ENCODE measurements at regions not wholly inside any gene's neighbourhood (a gene's known extent, or its start where the extent isn't known, plus 50 kb on each side); places are given as distances from the start of the nearest gene placed in this dataset.

- Histone ChIP-seq H2AFZ (ENCODE audit: low read length) (no peak overlapping the region), H3K36me3 (ENCODE audit: insufficient read depth, low read length) (no peaks in the 10 kb centered on the region), H3K27ac (ENCODE audit: low read length) (no peak overlapping the region), H4K20me1 (ENCODE audit: insufficient read depth, low read depth, low read length) (no peaks in the 10 kb centered on the region), H3K4me1 (ENCODE audit: low read length) (no peaks in the 10 kb centered on the region), H3K27me3 (ENCODE audit: low read length) (peaks cover 4% of the 10 kb centered on the region; the same call in 1 of the 2 replicates), H3K79me2 (ENCODE audit: low read length) (no peaks in the 10 kb centered on the region), H3K4me2 (ENCODE audit: low read depth, low read length, poor library complexity, severe bottlenecking) (no peak overlapping the region), H3K9ac (ENCODE audit: low read length) (no peak overlapping the region), H3K9me3 (ENCODE audit: low read length) (no peaks in the 10 kb centered on the region), H3K4me3 (ENCODE audit: low read length) (no peak overlapping the region), H3K9me2 (replicated peaks; ENCODE audit: insufficient read depth, low read length) (no peaks in the 10 kb centered on the region)
- no peak for DNase-seq
These were observed 135.9 kb downstream of the FAM76B start for GRCh38 chr11:95653680-95654079.

- H3K9me2 ChIP-seq (replicated peaks; ENCODE audit: insufficient read depth, low read length), result no peaks in the 10 kb centered on the region
- H3K27me3 ChIP-seq (ENCODE audit: low read length), result peaks cover 4% of the 10 kb centered on the region; the same call in 1 of the 2 replicates
- no peak overlapping the region for H3K9ac ChIP-seq (ENCODE audit: low read length)
- no peaks in the 10 kb centered on the region for H3K4me1 ChIP-seq (ENCODE audit: low read length)
- no peak overlapping the region for H3K27ac ChIP-seq (ENCODE audit: low read length)
- H3K9me3 ChIP-seq (ENCODE audit: low read length), result no peaks in the 10 kb centered on the region
- H3K79me2 ChIP-seq (ENCODE audit: low read length), result no peaks in the 10 kb centered on the region
- H2AFZ ChIP-seq (ENCODE audit: low read length), result no peak overlapping the region
- no peaks in the 10 kb centered on the region for H4K20me1 ChIP-seq (ENCODE audit: insufficient read depth, low read depth, low read length)
- no peak for DNase-seq
- no peaks in the 10 kb centered on the region for H3K36me3 ChIP-seq (ENCODE audit: insufficient read depth, low read length)
- no peak overlapping the region for H3K4me3 ChIP-seq (ENCODE audit: low read length)
- H3K4me2 ChIP-seq (ENCODE audit: low read depth, low read length, poor library complexity, severe bottlenecking), result no peak overlapping the region
These were observed 136.5 kb downstream of the FAM76B start for GRCh38 chr11:95653099-95653498.

GRCh38 chr11:95652002-95652472 lies 137.5 kb downstream of the FAM76B start:
- Histone ChIP-seq H3K9me3 (ENCODE audit: low read length) (no peaks in the 10 kb centered on the region), H3K79me2 (ENCODE audit: low read length) (no peaks in the 10 kb centered on the region), H3K27ac (ENCODE audit: low read length) (no peak overlapping the region), H3K36me3 (ENCODE audit: insufficient read depth, low read length) (no peaks in the 10 kb centered on the region), H3K9me2 (replicated peaks; ENCODE audit: insufficient read depth, low read length) (no peaks in the 10 kb centered on the region), H3K4me3 (ENCODE audit: low read length) (no peak overlapping the region), H2AFZ (ENCODE audit: low read length) (no peak overlapping the region), H3K27me3 (ENCODE audit: low read length) (peaks cover 2% of the 10 kb centered on the region; the same call in 1 of the 2 replicates), H3K9ac (ENCODE audit: low read length) (no peak overlapping the region), H3K4me1 (ENCODE audit: low read length) (no peaks in the 10 kb centered on the region), H3K4me2 (ENCODE audit: low read depth, low read length, poor library complexity, severe bottlenecking) (no peak overlapping the region), H4K20me1 (ENCODE audit: insufficient read depth, low read depth, low read length) (no peaks in the 10 kb centered on the region)
- DNase-seq, result no peak

GRCh38 chr11:95650276-95650675 lies 139.3 kb downstream of the FAM76B start:
- H2AFZ ChIP-seq (ENCODE audit: low read length), result no peak overlapping the region
- no peak for DNase-seq
- H3K4me3 ChIP-seq (ENCODE audit: low read length), result no peak overlapping the region
- H3K9me2 ChIP-seq (replicated peaks; ENCODE audit: insufficient read depth, low read length), result no peaks in the 10 kb centered on the region
- no peaks in the 10 kb centered on the region for H3K27me3 ChIP-seq (ENCODE audit: low read length)
- no peak overlapping the region for H3K27ac ChIP-seq (ENCODE audit: low read length)
- no peak overlapping the region for H3K4me2 ChIP-seq (ENCODE audit: low read depth, low read length, poor library complexity, severe bottlenecking)
- no peaks in the 10 kb centered on the region for H4K20me1 ChIP-seq (ENCODE audit: insufficient read depth, low read depth, low read length)
- H3K79me2 ChIP-seq (ENCODE audit: low read length), result no peaks in the 10 kb centered on the region
- no peaks in the 10 kb centered on the region for H3K4me1 ChIP-seq (ENCODE audit: low read length)
- no peaks in the 10 kb centered on the region for H3K9me3 ChIP-seq (ENCODE audit: low read length)
- H3K9ac ChIP-seq (ENCODE audit: low read length), result no peak overlapping the region
- no peaks in the 10 kb centered on the region for H3K36me3 ChIP-seq (ENCODE audit: insufficient read depth, low read length)

GRCh38 chr11:95647871-95648270 lies 141.7 kb downstream of the FAM76B start:
- H4K20me1 ChIP-seq (ENCODE audit: insufficient read depth, low read depth, low read length), result no peaks in the 10 kb centered on the region
- no peaks in the 10 kb centered on the region for H3K9me2 ChIP-seq (replicated peaks; ENCODE audit: insufficient read depth, low read length)
- H3K4me3 ChIP-seq (ENCODE audit: low read length), result no peak overlapping the region
- no peaks in the 10 kb centered on the region for H3K4me1 ChIP-seq (ENCODE audit: low read length)
- no peak overlapping the region for H3K9ac ChIP-seq (ENCODE audit: low read length)
- no peak overlapping the region for H2AFZ ChIP-seq (ENCODE audit: low read length)
- H3K36me3 ChIP-seq (ENCODE audit: insufficient read depth, low read length), result no peaks in the 10 kb centered on the region
- no peaks in the 10 kb centered on the region for H3K9me3 ChIP-seq (ENCODE audit: low read length)
- no peak overlapping the region for H3K27ac ChIP-seq (ENCODE audit: low read length)
- no peaks in the 10 kb centered on the region for H3K79me2 ChIP-seq (ENCODE audit: low read length)
- DNase-seq, result no peak
- no peaks in the 10 kb centered on the region for H3K27me3 ChIP-seq (ENCODE audit: low read length)
- H3K4me2 ChIP-seq (ENCODE audit: low read depth, low read length, poor library complexity, severe bottlenecking), result no peak overlapping the region

- H3K27ac ChIP-seq (ENCODE audit: low read length), result no peak overlapping the region
- H3K27me3 ChIP-seq (ENCODE audit: low read length), result no peaks in the 10 kb centered on the region
- no peak overlapping the region for H2AFZ ChIP-seq (ENCODE audit: low read length)
- H4K20me1 ChIP-seq (ENCODE audit: insufficient read depth, low read depth, low read length), result no peaks in the 10 kb centered on the region
- no peak overlapping the region for H3K4me3 ChIP-seq (ENCODE audit: low read length)
- DNase-seq, result no peak
- no peaks in the 10 kb centered on the region for H3K9me3 ChIP-seq (ENCODE audit: low read length)
- H3K9me2 ChIP-seq (replicated peaks; ENCODE audit: insufficient read depth, low read length), result no peaks in the 10 kb centered on the region
- no peaks in the 10 kb centered on the region for H3K79me2 ChIP-seq (ENCODE audit: low read length)
- H3K36me3 ChIP-seq (ENCODE audit: insufficient read depth, low read length), result no peaks in the 10 kb centered on the region
- H3K4me1 ChIP-seq (ENCODE audit: low read length), result no peaks in the 10 kb centered on the region
- H3K4me2 ChIP-seq (ENCODE audit: low read depth, low read length, poor library complexity, severe bottlenecking), result no peak overlapping the region
- no peak overlapping the region for H3K9ac ChIP-seq (ENCODE audit: low read length)
These were observed 142.2 kb downstream of the FAM76B start for GRCh38 chr11:95647355-95647754.

GRCh38 chr11:95641495-95641894 lies 148.1 kb downstream of the FAM76B start:
- no peak overlapping the region for H3K27ac ChIP-seq (ENCODE audit: low read length)
- H2AFZ ChIP-seq (ENCODE audit: low read length), result no peak overlapping the region
- H3K9me2 ChIP-seq (replicated peaks; ENCODE audit: insufficient read depth, low read length), result no peaks in the 10 kb centered on the region
- no peaks in the 10 kb centered on the region for H4K20me1 ChIP-seq (ENCODE audit: insufficient read depth, low read depth, low read length)
- no peaks in the 10 kb centered on the region for H3K36me3 ChIP-seq (ENCODE audit: insufficient read depth, low read length)
- no peak overlapping the region for H3K9ac ChIP-seq (ENCODE audit: low read length)
- no peaks in the 10 kb centered on the region for H3K9me3 ChIP-seq (ENCODE audit: low read length)
- H3K4me2 ChIP-seq (ENCODE audit: low read depth, low read length, poor library complexity, severe bottlenecking), result no peak overlapping the region
- no peak overlapping the region for H3K4me3 ChIP-seq (ENCODE audit: low read length)
- no peaks in the 10 kb centered on the region for H3K27me3 ChIP-seq (ENCODE audit: low read length)
- H3K4me1 ChIP-seq (ENCODE audit: low read length), result no peaks in the 10 kb centered on the region
- no peak for DNase-seq
- no peaks in the 10 kb centered on the region for H3K79me2 ChIP-seq (ENCODE audit: low read length)

- Histone ChIP-seq H3K79me2 (ENCODE audit: low read length) (no peaks in the 10 kb centered on the region), H3K4me1 (ENCODE audit: low read length) (no peaks in the 10 kb centered on the region), H3K27me3 (ENCODE audit: low read length) (no peaks in the 10 kb centered on the region; the same call in 1 of the 2 replicates), H3K27ac (ENCODE audit: low read length) (no peak overlapping the region), H3K4me2 (ENCODE audit: low read depth, low read length, poor library complexity, severe bottlenecking) (no peak overlapping the region), H4K20me1 (ENCODE audit: insufficient read depth, low read depth, low read length) (no peaks in the 10 kb centered on the region), H2AFZ (ENCODE audit: low read length) (no peak overlapping the region), H3K9me2 (replicated peaks; ENCODE audit: insufficient read depth, low read length) (no peaks in the 10 kb centered on the region), H3K9me3 (ENCODE audit: low read length) (no peaks in the 10 kb centered on the region), H3K4me3 (ENCODE audit: low read length) (no peak overlapping the region), H3K9ac (ENCODE audit: low read length) (no peak overlapping the region), H3K36me3 (ENCODE audit: insufficient read depth, low read length) (no peaks in the 10 kb centered on the region)
- DNase-seq, result no peak
These were observed 151.1 kb downstream of the FAM76B start for GRCh38 chr11:95638501-95638900.
